ENCODE measurements at regions not wholly inside any gene's neighbourhood (a gene's known extent, or its start where the extent isn't known, plus 50 kb on each side); places are given as distances from the start of the nearest gene placed in this dataset.

DNA sequence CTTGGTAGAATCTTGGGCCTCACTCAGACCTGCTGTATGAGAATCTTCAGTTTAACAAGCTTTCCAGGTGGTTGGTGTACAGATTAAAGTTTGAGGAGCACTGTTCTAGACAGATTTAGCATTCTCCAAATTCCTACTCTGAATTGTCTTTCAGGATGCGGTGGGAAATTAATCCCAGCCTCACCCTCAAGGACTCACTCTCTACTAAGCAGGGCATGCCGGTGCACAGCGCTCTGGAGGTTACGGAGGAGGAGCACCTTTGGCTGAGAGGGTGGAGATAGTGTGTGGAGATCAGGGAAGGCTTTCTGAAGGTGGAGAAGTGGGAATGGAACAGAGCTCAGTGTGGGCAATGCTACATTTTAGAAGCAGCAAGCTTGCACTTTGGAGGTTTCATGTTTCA, 359.2 kb downstream of the LRATD1 start:
- TF ChIP-seq SIN3A (IDR thresholded peaks at IDR 0.05; ENCODE audit: borderline replicate concordance, insufficient read depth, low read length) = no peak
- TF ChIP-seq FOXP2 (optimal IDR thresholded peaks at IDR 0.05; ENCODE audit: borderline replicate concordance, extremely low read depth, extremely low read length, insufficient read depth) = no peak
- TF ChIP-seq TAF1 (IDR thresholded peaks at IDR 0.05; ENCODE audit: borderline replicate concordance, insufficient read depth, low read length) = no peak
- TF ChIP-seq POLR2AphosphoS5 (IDR thresholded peaks at IDR 0.05; ENCODE audit: low read depth, low read length) = no peak
- TF ChIP-seq, protein P1, sequence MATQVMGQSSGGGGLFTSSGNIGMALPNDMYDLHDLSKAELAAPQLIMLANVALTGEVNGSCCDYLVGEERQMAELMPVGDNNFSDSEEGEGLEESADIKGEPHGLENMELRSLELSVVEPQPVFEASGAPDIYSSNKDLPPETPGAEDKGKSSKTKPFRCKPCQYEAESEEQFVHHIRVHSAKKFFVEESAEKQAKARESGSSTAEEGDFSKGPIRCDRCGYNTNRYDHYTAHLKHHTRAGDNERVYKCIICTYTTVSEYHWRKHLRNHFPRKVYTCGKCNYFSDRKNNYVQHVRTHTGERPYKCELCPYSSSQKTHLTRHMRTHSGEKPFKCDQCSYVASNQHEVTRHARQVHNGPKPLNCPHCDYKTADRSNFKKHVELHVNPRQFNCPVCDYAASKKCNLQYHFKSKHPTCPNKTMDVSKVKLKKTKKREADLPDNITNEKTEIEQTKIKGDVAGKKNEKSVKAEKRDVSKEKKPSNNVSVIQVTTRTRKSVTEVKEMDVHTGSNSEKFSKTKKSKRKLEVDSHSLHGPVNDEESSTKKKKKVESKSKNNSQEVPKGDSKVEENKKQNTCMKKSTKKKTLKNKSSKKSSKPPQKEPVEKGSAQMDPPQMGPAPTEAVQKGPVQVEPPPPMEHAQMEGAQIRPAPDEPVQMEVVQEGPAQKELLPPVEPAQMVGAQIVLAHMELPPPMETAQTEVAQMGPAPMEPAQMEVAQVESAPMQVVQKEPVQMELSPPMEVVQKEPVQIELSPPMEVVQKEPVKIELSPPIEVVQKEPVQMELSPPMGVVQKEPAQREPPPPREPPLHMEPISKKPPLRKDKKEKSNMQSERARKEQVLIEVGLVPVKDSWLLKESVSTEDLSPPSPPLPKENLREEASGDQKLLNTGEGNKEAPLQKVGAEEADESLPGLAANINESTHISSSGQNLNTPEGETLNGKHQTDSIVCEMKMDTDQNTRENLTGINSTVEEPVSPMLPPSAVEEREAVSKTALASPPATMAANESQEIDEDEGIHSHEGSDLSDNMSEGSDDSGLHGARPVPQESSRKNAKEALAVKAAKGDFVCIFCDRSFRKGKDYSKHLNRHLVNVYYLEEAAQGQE (IDR thresholded peaks at IDR 0.05; ENCODE audit: insufficient read depth in 1 of 2, low read depth in 2 of 2, low read length in 2 of 2) = no peak

DNA sequence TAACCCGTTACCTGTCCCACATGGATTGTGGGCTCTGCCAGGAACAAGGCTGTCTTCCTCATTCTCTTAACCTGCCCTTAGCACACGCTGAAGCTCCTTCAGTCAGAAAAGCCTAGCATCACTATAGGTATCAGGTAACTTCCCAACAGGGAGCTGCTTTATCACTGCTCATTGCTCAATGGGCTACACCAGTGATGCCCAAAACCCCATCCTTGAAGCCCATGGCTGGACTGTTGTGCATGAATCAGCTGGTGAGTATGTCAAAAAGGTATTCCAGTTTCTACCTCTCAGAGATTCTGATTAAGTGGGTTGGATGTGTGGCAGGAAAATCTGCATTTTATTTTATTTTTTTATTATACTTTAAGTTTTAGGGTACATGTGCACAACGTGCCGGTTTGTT, 362.2 kb downstream of the LRATD1 start:
- TF ChIP-seq SIN3A (IDR thresholded peaks at IDR 0.05; ENCODE audit: borderline replicate concordance, insufficient read depth, low read length) (no peak), TAF1 (IDR thresholded peaks at IDR 0.05; ENCODE audit: borderline replicate concordance, insufficient read depth, low read length) (no peak), FOXP2 (optimal IDR thresholded peaks at IDR 0.05; ENCODE audit: borderline replicate concordance, extremely low read depth, extremely low read length, insufficient read depth) (no peak), POLR2AphosphoS5 (IDR thresholded peaks at IDR 0.05; ENCODE audit: low read depth, low read length) (no peak)
- TF ChIP-seq, protein P1 (IDR thresholded peaks at IDR 0.05; ENCODE audit: insufficient read depth in 1 of 2, low read depth in 2 of 2, low read length in 2 of 2) = no peak

DNA sequence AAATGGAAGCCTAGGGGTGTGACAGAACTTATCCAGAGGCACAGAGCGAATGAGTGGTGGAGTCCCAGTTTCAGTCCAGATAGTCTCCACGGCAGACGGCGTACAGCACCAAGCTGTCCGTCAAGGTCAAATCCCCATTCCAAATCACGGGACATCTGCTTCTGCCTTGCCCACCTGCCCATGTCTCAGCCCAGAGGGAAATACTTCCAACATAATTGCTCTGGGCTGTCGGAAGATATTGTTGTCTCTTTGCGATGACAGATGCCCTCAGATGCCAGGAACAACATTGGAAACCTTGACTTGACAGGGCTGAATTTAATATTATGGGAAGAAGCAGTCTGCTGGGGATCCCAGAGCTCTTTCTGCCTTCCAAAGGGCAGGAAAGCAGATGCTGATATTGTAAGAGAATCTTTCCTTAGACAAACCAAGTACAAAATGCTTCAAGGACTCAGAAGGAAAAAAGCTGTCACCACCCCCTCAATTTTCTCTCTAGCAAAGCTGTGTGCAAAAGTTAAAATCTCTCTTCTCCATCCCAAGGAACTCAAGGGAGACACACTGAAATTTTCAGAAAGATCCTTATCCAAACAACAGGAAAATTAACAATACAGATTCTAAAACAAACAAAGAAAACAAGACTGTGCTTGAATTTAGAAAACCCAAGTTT, 364.0 kb downstream of the LRATD1 start:
- TF ChIP-seq TAF1 (IDR thresholded peaks at IDR 0.05; ENCODE audit: borderline replicate concordance, insufficient read depth, low read length) (no peak), SIN3A (IDR thresholded peaks at IDR 0.05; ENCODE audit: borderline replicate concordance, insufficient read depth, low read length) (no peak), POLR2AphosphoS5 (IDR thresholded peaks at IDR 0.05; ENCODE audit: low read depth, low read length) (no peak), FOXP2 (optimal IDR thresholded peaks at IDR 0.05; ENCODE audit: borderline replicate concordance, extremely low read depth, extremely low read length, insufficient read depth) (no peak)
- TF ChIP-seq, protein P1 (IDR thresholded peaks at IDR 0.05; ENCODE audit: insufficient read depth in 1 of 2, low read depth in 2 of 2, low read length in 2 of 2) = no peak

DNA sequence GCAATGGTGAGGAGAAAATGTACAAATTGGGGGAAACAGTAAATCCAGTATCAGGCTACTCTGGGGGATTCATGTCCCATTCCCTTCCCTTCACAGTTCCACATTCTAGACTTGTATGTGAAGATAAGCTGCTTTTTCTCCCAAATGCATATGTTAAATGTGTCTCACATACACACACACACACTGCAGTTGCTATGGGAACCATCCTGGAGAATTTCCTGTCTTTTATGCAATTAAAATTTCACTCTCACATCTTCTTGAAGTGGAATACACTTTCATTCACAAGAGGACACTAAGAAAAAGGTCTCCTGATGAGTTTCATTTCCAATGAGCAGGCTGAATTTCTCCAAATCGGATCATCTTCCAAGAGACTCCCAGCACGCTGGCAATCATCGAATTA, 366.0 kb downstream of the LRATD1 start:
- TF ChIP-seq TAF1 (IDR thresholded peaks at IDR 0.05; ENCODE audit: borderline replicate concordance, insufficient read depth, low read length) (no peak), SIN3A (IDR thresholded peaks at IDR 0.05; ENCODE audit: borderline replicate concordance, insufficient read depth, low read length) (no peak)

DNA sequence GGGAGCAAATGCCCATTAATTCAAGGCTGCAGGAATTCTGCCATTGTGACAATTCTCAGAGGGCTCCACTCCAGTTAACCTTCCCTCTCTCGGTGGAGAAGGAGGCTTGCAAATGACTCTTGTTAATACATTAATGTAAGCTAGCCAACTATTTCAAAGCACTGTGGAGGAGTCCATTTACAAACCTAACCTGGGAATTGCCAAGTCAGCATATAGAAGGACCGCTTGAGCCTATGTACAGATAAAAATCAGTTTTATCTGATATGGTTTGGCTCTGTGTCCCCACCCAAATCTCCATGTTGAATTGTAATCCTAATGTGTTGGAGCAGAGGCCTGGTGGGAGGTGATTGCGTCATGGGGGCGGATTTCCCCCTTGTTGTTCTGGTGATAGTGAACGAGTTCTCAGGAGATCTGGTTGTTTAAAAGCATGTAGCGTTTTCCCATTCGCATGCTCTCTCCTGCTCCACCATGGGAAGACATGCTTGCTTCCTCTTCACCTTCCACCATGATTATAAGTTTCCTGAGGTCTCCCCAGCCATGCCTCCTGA, 366.7 kb downstream of the LRATD1 start:
- TF ChIP-seq FOXP2 (optimal IDR thresholded peaks at IDR 0.05; ENCODE audit: borderline replicate concordance, extremely low read depth, extremely low read length, insufficient read depth) = no peak
- TF ChIP-seq, protein P1 (IDR thresholded peaks at IDR 0.05; ENCODE audit: insufficient read depth in 1 of 2, low read depth in 2 of 2, low read length in 2 of 2) = no peak
- TF ChIP-seq SIN3A (IDR thresholded peaks at IDR 0.05; ENCODE audit: borderline replicate concordance, insufficient read depth, low read length) = no peak
- no peak for TF ChIP-seq TAF1 (IDR thresholded peaks at IDR 0.05; ENCODE audit: borderline replicate concordance, insufficient read depth, low read length)
- no peak for TF ChIP-seq POLR2AphosphoS5 (IDR thresholded peaks at IDR 0.05; ENCODE audit: low read depth, low read length)

Data from PFSK-1 (cell line).